NT2/D1 (cell line): ENCODE measurements at regions not wholly inside any gene's neighbourhood (a gene's known extent, or its start where the extent isn't known, plus 50 kb on each side); places are given as distances from the start of the nearest gene placed in this dataset.

Experiments
- SUZ12 ChIP-seq: IDR thresholded peaks from 2 replicates; pipeline ENCODE4 v1.6.1; 2011; ENCODE audit not compliant: insufficient read length, insufficient read depth; ENCODE audit errors: extremely low read depth
- YY1 ChIP-seq: IDR thresholded peaks from 2 replicates; pipeline ENCODE4 v1.6.1; 2011; ENCODE audit not compliant: insufficient read length, insufficient read depth
- ZNF274 ChIP-seq: IDR thresholded peaks from 2 replicates; pipeline ENCODE4 v1.6.1; 2011; ENCODE audit warnings: mild to moderate bottlenecking, low read depth, low read length

GRCh38 chr17:77300016-77300686 lies 159.4 kb downstream of the SEC14L1 start:
- TF ChIP-seq ZNF274: no peak
- no peak for TF ChIP-seq YY1
- no peak for TF ChIP-seq SUZ12
